GM18508 (cell line): ENCODE measurements at regions not wholly inside any gene's neighbourhood (a gene's known extent, or its start where the extent isn't known, plus 50 kb on each side); places are given as distances from the start of the nearest gene placed in this dataset.
"Not testable (repeated sequence)": the region's sequence is repeated elsewhere in the genome, so short reads cannot be mapped to it uniquely, and the experiment has no call there.

ENCODE experiments used
- ATAC-seq: cut with Tn5 transposase; IDR thresholded peaks from one replicate; pipeline ENCODE4 v1.9.1; 2021; ENCODE audit warnings: moderate number of reproducible peaks; ENCODE audit not compliant: insufficient read depth, unreplicated experiment

GRCh38 chr10:45239642-45240041 is 75.8 kb downstream of the OR13A1 start:
- ATAC-seq, result no peak

- no peak for ATAC-seq
Measured at GRCh38 chr10:45241865-45242520, 73.4 kb downstream of the OR13A1 start.

- ATAC-seq, result no peak
Measured at GRCh38 chr10:45243261-45243660, 72.1 kb downstream of the OR13A1 start.

- ATAC-seq, result no peak
Measured at GRCh38 chr10:45246522-45246921, 68.9 kb downstream of the OR13A1 start.

GRCh38 chr10:45249978-45250693 is 65.3 kb downstream of the OR13A1 start:
- peak; percentile 47 for ATAC-seq

- ATAC-seq, result not testable (repeated sequence)
Measured at GRCh38 chr10:45250694-45251075, 64.7 kb downstream of the OR13A1 start.
